ENCODE measurements at regions not wholly inside any gene's neighbourhood (a gene's known extent, or its start where the extent isn't known, plus 50 kb on each side); places are given as distances from the start of the nearest gene placed in this dataset.

DNA sequence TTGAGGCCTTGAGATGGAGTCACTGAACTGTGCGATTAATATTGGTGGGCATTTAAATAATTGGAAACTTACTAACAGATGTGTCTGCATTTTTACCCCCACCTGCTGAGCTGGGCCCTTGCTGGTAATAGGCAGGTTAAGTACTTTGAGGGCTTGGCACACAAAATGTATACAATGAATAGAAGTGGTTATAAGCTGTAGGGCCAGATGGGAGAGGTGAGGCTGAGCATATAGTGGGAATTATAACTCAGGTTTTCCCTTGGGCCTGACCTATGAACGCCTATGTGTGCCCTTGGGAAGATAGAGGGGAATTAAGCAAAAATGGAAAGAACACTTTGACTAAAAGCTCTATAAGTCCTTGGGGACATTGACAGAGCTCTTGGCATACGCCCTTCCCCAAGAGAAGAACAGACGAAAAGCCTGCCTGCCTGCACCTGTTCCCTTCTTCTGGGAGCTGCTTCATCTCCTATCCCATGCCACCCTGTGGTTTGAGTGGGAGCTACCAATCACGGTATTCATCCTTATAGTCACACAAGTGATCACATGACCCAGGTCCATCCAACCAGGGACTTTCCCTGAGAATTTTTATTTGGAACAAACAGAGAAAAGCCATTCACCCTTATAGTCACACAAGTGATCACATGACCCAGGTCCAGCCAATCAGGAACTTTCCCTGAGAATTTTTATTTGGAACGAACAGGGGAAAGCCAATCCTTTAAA lies 260.7 kb upstream of the CSF3R start:
- no peak for DNase-seq

DNA sequence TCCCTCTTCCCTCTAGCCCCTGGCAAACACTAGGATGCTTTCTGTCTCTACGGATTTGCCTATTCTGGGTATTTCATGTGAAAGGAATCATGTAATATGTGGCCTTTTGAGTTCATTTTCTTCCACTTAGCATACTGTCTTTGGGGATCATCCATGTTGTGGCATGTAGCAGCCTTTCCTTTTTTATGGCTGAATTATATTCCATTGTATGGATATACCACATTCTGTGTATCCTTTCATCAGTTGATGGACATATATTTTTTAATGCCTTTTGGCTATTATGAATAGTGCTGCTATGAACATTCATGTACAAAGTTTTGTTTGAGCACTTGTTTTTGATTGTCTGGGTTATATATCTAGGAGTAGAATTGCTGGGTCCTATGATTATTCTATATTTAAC lies 258.4 kb upstream of the CSF3R start:
- DNase-seq, result no peak

DNA sequence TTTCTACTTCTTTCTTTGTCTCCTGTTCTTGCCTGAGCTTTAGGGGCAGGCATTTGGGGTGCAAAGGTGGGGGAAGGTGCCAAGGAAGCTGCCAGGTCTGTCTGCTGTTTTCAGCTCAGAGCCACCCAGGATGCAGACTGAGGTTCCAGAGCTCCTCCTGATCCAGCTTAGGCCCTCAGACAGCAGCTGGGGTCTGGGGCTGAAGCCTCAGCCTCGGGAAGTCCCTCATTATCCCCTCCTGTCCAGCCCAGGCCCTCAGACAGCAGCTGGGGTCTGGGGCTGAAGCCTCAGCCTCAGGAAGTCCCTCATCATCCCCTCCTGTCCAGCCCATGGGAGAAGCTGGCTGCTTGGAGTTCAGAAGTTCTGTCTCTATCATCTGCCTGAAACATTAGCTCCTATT lies 257.7 kb upstream of the CSF3R start:
- DNase-seq, result no peak

DNA sequence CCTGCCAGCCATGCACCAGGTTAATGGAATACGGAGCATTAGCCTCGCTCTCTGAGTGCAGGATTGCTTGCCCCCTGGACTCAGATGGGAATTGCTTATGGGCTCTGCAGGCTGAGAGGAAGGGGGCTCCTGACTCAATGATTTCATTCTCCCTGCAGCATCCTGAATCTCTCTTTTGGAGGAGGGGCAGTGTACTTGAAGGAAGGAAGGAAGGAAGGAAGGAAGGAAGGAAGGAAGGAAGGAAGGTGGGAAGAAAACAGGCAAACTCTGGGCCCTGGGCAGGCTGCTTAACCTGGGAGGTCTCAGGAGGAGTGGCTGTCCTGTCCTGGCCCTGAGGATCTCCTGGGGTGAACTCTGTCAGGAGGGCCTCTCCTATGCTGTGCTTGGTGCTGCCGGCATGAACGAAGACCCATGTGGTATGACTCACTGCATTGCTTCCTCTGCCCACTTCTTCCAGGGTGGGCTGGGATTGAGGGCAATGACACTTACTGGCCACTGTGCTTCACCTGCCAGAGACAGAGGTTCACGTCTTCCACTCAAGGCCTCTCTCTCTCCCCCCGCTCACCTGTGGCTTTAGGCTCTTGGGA lies 257.1 kb upstream of the CSF3R start:
- no peak for DNase-seq

DNA sequence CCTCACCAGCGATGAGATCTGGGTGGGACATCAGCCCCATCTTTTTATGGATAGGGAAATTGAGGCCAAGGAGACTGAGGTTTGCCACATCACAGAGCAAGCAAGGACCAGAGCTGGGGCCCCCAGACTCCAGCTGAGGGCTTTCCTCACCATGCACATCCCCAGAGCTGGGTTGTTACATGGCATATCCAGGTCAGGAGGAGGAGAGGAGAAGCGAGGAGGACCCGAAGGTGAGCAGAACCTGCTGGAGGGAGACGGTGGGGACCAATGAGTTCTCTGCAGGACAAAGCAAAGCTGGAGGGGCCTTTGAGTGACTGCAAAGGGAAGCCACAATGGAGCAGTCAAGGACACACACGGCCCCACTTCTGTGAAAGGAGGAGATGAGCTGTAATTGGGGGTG lies 255.5 kb upstream of the CSF3R start:
- no peak for DNase-seq

DNA sequence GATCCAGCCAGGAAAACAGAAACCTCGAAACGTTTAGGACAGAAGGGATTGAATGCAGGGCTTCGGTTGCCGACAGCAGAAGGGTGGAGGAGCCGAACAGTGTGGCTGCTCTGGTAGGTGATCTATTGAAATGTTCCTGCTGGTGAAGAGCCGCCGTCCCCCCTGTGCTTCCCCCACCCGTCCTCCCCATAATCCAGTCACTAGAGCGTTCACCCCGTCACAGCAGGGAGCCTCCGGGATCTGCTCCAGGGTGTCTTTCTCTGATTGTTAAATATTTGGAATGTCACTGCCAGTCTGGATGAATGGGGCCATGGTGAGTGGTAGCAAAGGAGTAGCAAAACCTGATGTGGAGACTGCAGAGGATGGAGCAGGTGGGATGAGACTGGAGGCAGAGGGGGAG lies 255.1 kb upstream of the CSF3R start:
- DNase-seq, result no peak

DNA sequence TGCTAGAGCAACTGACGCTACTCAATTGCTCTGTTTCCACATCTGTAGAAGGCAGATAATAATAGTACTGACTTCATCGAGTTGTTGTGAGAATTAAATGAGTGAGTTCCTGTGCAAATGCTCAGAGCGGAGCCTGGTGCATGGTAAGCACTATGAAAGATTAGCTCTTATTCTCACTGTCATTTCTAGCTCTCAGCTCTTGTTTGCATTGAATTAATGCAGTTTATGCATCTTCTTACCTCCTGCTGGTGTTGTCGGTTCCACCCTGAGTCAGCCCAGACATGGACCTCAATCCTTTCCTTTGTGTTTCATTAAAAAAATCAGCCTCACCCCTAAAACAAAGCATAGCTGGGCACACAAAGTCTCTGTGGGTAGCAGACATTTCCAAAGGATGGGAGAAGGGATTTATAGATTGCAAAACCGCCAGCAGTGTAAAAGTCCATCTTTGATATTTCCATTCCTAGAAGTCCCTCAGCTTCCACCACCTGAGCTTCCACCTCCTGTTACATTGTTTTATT lies 254.4 kb upstream of the CSF3R start:
- no peak for DNase-seq

DNA sequence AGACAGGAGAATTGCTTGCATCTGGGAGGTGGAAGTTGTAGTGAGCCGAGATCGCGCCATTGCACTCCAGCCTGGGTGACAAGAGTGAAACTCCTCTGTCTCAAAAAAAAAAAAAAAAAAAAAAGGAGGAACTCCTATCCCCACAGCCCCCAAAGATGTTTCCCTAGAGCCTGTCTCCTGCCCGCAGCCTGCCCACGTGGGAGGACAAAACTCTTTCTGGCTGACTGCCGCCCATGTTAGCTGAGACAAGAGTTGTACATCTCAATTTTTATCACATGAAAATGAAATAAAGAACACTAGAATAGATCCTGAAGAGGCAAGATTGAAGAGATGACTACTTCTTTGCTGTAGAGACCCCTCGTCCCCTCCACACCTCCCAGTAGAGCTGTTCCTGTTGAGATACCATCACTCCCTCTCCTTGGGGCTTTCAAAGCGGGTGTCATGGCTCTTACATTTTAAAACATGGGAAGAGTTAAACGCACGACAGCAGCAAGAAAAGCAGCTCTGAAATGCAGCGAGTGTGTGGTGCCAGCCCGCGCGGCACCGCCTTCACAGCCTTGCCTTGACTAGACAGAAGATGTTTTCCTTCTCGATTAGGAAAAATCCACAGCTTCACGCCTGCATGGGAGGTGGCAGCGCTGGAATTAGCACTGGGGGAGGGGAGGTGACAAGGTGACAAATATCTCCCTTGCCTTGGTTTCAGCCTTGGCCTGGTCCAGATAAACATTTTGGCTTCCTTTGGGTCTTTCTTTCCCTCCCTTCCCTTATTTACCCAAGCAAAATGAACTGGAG lies 253.4 kb upstream of the CSF3R start:
- DNase-seq, result no peak

DNA sequence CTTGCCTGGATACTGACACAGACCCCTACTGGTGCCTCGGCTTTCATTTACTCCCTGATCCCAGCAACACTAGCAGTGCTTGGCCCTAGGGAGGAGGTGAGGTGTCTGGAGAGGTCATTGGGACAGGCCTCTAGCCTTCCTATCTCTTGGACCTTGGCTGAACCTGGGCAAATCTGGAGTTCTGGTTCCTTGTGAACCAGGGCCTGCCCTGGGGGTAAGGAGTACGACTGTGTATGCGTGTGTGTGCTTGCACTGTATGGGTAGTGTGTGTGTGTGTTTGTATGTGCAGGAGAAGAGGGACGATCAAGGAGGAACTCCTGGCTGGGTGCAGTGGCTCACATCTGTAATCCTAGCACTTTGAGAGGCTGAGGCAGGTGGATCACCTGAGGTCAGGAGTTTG lies 252.7 kb upstream of the CSF3R start:
- DNase-seq, result no peak

DNA sequence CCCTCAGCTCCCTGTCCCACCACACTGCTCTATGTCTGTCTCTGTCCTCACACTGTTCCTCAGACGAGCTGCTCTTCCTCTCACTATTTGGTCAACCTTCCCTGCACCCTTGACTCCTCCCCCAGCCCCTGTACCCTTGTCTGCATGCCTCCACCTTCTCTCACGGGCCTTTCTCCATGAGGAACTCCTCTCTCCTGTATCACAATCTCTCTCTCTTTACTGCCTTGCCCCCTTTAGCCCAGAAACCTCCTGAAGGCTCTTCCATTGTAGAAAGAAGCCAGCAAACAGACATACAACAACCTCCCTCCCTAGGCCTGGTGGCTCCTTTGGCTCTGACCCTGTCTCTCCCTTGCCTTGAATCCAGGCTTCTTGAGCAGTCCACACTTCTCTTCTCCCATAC lies 251.6 kb upstream of the CSF3R start:
- no peak for DNase-seq

DNA sequence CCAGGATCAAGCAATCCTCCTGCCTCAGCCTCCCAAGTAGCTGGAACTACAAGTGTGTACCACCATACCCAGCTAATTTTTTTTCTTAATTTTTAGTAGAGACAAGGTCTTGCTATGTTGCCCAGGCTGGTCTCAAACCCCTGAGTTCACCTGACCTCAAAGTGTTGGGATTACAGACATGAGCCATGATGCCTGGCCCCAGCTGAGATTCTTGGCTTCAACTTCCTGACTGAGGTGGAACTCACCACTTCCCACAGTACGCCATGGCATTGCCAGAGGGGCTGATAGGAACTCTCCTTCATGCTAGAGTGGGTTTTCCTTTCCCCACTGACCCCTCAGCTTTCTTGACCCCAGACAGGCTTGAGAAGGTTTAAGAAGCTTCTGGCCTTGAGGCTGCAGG lies 251.0 kb upstream of the CSF3R start:
- DNase-seq, result no peak

DNA sequence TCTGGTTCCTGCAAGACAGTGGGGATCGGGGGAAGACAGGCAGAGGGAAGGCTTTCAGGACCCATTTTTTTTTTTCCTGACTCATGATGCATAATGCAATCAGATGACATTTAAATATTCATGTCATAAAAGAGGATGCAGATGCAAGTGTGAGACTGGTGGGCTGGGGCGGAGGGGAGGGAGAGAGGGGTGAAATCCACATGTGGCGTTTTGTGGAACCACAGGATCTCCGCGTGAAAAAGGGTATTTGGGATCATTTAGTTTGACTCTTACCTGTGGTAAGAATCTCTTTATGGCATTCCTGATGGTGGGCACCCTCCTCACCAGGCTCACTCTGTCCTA lies 249.3 kb upstream of the CSF3R start:
- DNase-seq, result no peak

DNA sequence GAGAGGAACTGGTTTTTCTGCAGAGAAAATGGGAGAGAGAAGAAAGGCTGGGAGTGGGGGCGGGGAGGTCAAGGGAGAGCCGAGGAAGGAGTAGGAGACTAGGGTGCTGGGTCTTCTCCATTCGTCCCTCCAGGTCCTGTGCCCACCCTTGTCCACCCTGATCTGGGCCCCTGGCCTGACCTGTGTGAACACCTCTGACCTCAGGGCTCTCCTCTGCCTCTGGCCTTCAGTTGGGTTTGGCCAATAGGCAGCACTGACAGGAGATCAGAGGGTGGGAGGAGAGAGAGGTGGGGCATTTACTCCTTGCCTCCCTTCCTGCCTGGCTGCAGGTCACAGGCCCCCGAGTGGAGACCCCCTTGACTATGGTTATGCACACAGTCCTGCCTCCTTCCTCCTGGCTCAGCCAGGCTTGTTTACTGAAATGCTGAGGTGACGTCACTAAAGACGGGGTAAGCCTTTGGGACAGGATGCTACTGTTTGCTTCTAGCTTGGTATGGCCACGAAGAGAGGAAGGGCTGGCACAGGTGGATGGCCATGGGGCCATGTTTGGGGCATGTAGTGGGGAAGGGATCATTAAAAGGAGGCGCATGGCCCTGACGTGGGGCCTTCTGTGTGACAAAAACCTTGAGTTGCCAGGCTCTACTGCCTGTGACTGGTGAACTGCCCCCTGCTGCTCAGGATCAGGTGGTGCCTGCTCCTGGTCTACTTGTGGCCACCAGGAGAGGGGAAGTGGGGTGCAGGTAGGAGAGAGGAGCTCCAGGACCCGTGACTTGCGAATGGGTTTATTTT lies 248.7 kb upstream of the CSF3R start:
- no peak for DNase-seq

DNA sequence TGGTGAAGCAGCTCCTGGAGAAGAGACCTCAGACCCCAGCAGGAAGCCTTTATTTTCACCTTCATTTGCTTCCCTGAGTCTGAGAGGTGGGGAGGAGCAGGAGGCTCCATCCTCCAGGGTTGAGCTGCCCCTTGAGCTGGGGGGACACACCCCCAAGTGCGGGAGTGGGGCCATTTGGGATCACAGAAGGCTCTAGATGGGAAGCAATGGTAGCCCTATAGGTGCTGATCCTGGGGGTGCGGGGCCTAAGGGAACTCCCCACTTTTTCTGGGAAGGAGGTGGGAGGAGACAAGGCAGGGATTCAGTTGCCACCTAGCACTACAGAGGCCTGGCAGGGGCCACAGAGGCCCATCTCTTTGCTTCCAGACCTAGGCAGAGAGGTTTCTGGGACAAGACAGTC lies 247.9 kb upstream of the CSF3R start:
- no peak for DNase-seq

DNA sequence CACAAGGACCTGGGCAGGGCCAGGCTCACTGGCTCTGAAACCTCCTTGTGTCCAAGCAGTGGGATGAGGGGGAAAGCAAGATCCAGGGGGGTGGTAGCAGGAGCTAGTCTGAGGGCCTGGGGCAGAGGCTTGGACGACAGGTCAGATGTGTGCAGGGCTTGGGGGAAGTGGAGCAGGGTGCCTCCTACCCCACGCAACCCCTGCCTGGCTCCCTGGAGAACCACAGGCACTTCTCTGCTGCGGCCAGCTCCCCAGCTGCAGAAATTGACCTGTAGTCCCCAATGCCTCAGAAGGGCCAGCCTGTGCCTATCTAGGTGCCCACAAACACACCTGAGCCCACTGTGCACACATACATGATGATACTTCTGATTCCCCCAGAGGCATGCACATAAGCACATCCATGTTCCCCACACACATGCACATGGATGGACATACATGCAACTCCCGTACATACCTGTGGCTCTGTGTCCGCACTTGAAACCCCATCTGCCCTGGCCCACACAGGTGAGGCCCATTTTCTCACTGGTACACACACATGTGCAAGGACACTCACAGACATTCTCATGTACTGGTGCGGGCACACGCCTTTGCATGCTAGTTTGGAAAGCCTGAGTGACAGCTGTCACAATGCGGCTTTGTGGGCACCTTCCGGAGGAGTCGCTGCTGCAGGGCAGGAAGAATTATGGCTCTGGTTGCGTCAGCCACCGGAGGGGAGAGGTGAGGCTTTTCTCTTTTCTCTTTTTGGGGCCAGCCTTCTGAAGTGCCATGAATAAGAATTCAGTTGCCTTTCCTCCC lies 247.2 kb upstream of the CSF3R start:
- DNase-seq, result no peak

DNA sequence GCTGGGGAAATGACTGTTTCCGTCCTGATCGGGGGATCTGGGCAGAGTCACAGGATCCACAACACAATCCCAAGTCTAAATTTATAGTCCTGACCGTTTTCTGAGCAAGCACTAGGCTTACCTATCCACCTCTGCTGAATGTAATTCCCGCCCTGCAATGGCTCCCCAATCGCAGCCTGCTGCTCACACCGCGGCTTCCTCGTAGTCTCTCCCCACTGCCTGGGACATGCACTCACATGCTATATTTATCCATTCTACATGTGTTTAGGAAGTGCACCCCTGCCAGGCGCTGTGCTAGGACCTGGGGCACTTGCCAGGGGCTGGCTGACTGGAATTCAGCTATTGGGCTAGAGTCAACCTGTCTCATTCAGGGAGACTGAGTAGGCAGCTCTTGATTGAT lies 246.6 kb upstream of the CSF3R start:
- no peak for DNase-seq

DNA sequence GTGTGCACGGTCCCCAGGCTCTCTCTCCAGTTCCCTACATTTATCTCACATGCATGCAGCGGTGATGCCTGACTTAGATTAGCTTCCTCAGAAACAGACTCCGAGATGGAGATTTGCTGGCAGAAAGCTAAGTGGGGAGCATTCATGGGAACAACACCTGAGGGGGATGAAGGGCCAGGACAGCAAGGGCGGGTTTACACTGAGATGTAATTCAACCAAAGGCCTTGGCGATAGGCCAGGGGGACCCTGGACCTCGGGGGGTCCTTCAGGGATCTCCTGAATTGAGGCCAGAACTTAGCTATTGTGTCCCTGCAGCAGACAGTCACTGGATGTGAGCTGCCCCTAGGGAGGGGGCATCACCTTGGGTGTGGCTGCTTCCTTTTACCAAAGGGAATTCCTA lies 246.1 kb upstream of the CSF3R start:
- no peak for DNase-seq

DNA sequence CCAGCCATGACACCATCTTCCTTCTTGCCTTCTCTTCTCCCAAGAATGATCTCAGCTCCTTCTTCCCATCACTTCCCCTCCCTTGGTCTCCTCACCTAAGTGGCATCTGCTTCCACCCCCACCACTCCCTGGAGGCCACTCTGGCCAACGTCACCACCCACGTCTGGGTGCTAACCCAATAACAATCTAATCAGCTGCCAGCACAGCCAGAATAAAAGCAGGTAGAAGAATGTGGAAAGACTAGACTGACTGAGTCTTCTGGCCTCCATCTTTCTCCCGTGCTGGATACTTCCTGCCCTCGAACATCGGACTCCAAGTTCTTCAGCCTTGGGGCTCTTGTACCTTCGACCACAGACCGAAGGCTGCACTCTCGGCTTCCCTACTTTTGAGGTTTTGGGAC lies 245.3 kb upstream of the CSF3R start:
- DNase-seq, result no peak

DNA sequence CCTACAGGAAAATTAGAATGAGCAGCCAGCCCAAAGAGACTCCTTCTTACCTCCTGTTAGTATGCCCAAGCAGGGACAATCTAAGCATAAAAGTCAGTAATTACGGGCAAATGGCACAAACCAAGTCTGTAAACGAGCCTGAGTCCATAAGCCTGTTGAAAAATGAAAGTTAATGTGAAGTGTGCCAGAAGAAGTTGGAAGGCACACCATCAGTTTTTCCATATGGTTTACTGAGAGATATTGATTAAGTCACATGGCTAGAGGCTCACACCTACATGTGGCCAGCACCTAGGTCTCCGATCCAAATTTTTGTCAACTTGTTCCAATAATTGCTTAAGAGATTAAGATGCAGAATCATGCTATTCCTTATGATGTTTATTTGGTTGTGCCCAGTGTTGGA lies 242.4 kb upstream of the CSF3R start:
- DNase-seq, result no peak

DNA sequence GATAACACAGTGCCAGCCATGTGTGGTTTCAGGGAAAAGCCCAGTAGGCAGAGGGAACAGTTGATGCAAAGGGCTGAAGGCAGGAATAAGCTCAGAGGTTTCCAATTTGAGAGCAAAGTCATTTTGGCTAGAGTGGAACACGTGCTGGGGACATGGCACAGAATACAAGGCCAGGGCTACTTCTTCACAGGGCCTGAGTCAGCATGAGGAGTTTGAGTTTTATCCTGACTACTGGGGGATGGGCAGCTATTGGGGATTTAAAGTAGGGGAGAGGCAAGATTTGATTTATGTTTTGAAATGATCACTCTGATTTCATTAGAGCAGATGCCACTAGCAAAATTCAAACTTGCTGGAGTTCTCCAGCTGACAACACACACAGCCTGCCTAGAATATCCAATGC lies 241.1 kb upstream of the CSF3R start:
- DNase-seq, result no peak

DNA sequence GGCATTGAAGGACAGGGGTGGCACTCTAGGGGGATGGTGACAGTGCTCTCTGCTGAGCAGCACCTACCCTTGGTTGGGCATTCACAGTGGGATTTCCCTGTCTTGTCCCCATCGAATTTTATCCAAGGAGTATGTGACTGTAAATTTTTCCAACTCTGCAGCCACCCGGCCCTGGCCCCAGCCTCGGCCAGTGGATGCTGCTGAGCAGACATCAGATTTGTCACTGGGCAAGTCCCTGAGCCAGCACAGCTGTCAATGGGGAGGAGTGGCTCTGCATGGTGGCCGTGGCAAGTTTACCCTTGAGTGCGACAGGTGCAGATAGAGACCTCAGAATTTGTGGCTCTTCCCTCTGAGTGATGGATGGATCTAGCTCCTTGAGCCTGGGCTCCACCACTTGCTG lies 240.2 kb upstream of the CSF3R start:
- no peak for DNase-seq

DNA sequence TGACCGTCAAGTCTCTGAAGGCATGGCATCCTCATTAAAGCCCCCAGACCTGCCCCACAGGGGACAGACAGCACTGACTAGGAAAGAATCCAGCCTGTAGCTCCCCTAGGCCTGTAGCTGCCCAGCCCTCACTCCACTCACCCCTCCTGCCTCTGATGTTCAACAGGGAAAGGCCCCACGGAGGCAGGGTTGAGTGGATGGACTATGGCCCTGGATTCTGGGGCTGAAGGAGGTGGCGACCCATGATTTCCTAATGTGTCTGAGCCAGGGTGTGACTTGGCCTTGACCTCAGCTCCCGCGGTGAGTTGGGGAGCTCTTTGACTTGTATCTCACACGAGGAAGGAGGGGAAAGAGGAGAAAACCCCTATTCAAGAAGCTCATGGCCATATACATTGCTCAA lies 238.5 kb upstream of the CSF3R start:
- no peak for DNase-seq

DNA sequence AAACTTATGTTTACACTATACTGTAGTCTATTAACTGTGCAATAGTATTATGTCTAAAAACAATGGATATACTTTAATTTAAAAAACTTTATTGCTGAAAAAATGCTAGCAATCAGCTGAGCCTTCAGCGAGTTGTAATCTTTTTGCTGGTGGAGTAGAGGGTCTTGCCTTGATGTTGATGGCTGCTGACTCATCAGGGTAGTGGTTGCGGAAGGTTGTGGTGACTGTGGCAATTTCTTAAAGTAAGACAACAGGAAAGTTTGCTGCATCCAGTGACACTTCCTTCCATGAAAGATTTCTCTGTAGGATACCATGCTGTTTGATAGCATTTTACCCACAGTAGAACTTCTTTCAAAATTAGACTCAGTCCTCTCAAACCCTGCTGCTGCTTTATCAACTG lies 234.7 kb upstream of the CSF3R start:
- DNase-seq, result no peak

Data from SHP77 treated with DMSO at 0.1 percent for 48 hours (cell line).